HCEC 1CT (cell line): ENCODE measurements at regions not wholly inside any gene's neighbourhood (a gene's known extent, or its start where the extent isn't known, plus 50 kb on each side); places are given as distances from the start of the nearest gene placed in this dataset.
A peak's percentile ranks its signal among the peaks of the same experiment; 100 is the strongest.
"Not testable (repeated sequence)": the region's sequence is repeated elsewhere in the genome, so short reads cannot be mapped to it uniquely, and the experiment has no call there.

ENCODE experiments used
- DNase-seq: peaks from one replicate; pipeline ENCODE4 v3.0.0-alpha.2; 2017

DNA sequence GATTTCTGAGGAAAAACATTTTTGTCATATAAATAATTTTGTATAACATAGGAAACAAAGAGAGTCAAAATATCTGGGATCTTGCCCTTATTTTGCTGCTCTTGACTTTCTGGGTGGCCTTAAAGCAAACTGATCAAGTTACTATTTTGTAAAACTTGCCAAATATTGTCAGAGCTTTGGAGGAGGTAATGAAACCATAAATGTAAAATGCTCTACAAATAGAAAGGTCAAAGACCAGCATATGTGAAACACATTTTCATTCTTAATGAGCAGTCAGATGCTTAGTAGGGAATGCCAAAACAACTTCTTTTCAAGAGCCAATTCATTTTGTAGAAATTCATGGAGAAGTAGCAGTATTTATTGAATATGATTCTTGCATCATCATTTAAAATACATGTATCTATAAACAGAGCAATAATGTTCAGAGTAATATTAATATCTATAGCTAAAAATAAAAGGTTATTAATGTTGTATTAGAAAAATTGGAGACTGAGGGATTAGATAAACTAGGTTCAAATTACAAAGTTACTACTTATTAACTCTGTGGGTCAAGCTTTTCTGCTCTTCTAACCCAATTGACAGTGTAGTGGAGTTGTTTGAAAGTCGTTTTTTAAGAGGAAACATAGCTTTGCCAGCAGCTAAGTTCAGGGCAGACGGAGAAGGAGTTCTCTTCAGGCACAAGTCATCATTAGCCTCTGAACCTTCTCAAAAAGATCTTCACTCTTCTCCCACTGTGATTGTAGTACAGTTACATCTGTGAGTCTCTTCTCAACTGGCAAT is 2053.1 kb downstream of the EFNA5 start:
- DNase-seq: no peak

DNA sequence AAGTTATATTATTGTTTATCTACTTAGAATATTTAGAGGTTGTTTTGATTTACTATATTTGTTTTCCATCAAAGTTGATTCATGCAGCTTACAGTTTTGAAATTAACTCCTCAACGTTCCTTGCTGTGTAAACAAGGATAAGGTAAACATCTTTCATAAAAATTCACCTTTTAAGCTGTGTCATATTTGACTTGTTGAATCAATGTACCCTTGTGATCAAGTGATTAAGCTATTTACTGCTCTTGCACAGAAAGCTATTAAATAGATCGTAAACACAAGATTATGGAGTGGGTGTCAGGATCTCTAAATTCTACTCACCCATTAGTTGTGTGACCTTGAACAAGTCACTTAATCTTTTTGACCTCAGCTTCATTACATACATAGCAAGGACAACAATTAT is 2054.0 kb upstream of the NUDT12 start:
- no peak for DNase-seq

- not testable (repeated sequence) for DNase-seq
Observed at GRCh38 chr5:105602406-105602805, 2039.8 kb upstream of the NUDT12 start.

GRCh38 chr5:105593011-105593760 is 2030.6 kb upstream of the NUDT12 start:
- no peak for DNase-seq

GRCh38 chr5:105587963-105588662 is 2025.5 kb upstream of the NUDT12 start:
- no peak for DNase-seq

GRCh38 chr5:105581988-105582690 is 2019.5 kb upstream of the NUDT12 start:
- DNase-seq: no peak

GRCh38 chr5:105573575-105573974 is 2011.0 kb upstream of the NUDT12 start:
- no peak for DNase-seq

DNA sequence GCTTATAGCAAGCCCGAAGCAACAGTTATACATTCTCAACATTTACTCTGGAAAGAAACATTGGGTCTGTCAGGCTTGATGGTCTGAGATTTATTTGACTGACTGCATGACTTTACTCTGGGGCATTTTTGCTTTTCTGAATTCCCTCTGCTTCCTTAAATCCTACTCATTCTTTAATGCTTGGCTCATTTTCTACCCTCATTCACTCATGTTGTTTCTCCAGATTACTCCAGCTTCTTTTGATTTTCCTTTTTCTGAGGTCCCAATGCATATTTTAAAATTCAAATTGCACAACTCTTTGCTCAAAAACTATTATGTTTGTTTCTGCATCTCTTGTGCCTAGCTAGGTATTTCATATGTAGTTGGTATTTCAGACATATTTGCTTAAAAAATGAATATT is 2002.9 kb upstream of the NUDT12 start:
- no peak for DNase-seq

GRCh38 chr5:105563842-105564241 is 2001.3 kb upstream of the NUDT12 start:
- DNase-seq: no peak

DNA sequence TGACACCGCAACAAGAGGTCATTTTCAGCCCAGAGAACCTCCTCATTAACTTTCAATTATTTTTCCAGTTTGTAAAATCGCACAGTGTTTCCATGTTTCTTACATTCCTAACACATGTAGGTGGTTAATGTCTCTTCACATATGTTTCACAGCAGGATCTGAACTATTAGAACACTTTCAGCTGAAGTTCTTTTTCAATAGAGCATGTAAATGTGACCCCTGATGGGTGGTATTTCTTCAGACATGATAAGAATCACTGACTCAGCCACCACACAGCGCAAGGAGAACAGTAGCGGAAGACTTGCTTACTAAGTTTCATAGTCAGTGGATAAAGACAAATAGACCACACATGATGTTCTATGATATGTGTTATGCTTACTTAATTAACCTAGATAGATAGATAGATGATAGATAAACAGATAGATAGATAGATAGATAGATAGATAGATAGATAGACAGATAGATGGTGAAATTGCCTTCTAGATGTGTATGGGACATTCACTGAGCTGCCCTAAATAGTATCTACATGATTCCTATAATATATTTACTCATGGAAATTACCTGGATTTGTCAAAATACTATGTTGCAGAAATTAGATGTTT is 1992.1 kb upstream of the NUDT12 start:
- no peak for DNase-seq

DNA sequence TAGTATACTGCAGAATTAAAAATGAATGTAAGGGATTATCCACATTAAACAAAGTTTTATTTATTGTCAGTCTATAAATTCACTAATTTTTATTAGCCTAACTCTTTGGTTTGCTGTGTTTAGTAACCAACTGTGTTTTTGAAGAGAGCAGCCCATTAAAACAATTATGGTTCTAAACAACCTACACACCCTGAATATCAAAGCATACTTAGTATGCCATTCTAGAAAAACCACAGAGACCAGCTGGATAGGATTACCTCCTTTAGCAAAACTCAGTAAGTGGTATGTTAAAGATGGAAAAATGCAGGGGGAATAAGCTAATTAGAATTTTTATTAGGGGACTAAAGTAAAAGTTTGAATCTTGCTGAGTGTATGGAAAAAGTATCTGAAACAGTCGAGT is 1981.7 kb upstream of the NUDT12 start:
- no peak for DNase-seq

DNA sequence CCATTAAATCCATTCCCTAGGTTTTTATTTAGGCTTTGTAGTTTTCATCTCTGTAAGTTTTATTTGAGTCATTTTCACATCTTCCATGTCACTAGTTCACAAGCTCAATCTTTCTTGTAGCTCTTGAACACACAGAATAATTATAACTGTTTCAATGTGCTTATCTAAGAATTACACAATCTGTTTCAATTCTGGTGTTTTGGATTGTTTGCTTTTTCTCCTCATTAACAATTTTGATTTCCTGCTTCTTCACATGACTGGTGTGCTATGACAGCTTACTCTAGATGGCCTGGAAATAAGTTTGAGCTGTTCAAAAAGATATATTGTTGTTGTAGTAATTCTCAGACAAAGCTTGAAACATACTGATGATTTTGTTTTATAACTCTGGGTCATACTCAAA is 1974.1 kb upstream of the NUDT12 start:
- no peak for DNase-seq

DNA sequence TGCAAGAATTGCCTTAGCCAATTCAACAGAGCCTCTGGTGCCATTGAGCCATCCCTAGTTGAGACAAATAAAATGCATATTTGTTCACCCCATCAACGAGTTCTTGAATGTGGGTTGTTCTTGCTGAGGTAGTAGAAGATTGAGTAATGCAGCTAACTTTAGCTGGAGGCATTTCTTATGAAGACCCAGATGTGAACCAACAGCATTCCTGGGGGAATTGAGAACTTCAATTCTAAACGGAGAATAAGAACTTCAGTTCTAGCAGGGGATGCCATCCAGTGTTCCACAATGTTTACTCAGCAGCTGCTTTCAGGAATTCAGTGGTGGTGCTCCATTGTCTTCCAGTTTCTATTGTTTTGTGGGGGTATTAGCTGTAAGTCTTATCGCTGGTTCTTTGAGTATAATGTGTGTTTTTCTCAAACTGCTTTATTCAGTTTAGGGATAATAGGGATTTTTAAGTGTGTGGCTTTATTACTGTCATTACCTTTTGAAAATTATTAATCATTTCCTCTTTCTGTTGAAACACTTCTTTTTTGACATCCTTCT is 1968.2 kb upstream of the NUDT12 start:
- no peak for DNase-seq

- DNase-seq: no peak
Observed at GRCh38 chr5:105529851-105530250, 1967.3 kb upstream of the NUDT12 start.

- DNase-seq: peak; percentile 43
Observed at GRCh38 chr5:105508519-105508918, 1945.9 kb upstream of the NUDT12 start.

DNA sequence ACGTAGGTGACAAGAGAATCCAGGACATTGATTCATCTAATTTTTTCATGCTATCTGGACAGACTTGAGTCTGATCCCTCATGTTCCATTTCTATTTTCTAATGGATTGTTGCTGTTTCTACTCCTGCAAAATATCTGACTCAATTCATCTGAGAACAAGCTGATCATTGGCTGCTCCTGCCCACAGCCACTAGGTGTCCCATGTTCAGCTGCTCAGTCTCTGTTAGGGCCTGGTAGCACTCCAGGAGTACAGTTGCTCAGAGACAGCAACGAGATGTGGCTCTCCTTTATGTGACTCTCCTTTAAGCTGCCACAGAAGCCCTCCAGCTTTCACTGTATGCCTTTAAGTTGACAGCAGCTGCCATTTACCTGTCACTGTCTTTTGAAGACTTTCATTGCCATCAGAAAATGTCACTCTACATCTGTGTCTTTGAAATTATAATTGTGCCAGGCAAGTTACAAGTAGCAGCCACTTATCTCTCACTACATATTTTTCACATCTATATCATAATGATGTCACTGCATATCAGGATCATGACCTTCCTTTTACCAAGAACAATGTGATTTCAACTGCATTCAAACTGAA is 1944.2 kb upstream of the NUDT12 start:
- DNase-seq: peak; percentile 43

DNA sequence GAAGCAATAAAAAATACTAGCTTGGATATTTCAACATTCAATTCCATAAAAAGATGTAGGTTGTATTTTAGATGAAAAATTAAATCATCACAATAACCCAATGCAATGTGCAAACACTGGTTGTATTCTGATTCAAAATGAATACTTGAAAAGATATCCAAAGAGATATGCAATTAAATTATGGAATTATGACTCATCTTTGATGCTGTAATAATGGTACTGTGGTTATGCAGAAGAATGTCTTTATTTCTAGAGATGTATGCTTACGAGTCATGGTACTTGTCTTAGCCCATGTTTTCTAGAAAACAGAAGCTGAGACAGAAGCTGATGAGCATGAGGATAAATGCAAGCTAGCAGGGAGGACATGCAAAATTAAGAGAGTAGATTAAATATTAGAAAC is 1941.4 kb upstream of the NUDT12 start:
- DNase-seq: peak; percentile 52

GRCh38 chr5:105501315-105501714 is 1938.7 kb upstream of the NUDT12 start:
- no peak for DNase-seq

GRCh38 chr5:105475401-105475800 is 1912.8 kb upstream of the NUDT12 start:
- DNase-seq: no peak

- no peak for DNase-seq
Observed at GRCh38 chr5:105462377-105462776, 1899.8 kb upstream of the NUDT12 start.

GRCh38 chr5:105460721-105461120 is 1898.1 kb upstream of the NUDT12 start:
- DNase-seq: no peak

DNA sequence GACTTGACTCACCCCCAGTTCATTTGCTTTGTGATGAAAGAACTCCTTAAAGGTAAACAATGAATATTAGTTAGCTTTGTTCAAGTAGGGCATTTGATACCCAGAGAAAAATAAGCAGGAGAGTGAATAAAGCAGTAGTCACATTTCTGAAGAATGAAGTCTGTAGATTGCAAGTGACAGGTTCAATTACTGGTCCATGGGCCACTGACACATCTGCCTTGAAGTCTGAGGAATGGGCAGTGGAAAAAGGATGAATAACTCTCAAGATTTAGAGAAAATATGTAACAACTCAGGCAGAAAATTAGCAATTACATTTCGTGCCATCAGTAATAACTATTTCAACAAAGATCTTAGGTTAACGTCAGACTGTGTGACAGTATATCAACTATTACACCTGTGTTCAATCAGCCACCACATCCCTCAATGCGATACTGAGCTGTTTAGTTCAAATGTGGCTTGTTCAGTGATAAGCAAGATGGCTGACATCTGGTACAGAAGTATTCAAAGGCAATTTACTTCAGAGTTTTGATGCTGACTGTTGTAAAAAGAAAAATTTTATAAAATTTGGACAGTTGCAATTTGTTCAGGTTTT is 1890.7 kb upstream of the NUDT12 start:
- DNase-seq: no peak
